H9 (cell line): ENCODE measurements at regions not wholly inside any gene's neighbourhood (a gene's known extent, or its start where the extent isn't known, plus 50 kb on each side); places are given as distances from the start of the nearest gene placed in this dataset.

ENCODE experiments used
- DNase-seq: peaks from one replicate; pipeline ENCODE4 v3.0.0-alpha.2; 2017
- H2AFZ ChIP-seq: one replicate; pipeline ENCODE4 v1.6.1; 2013; ENCODE audit warnings: mild to moderate bottlenecking, low read length, control low read depth, moderate library complexity
- H2AK5ac ChIP-seq: 2 replicates; pipeline ENCODE4 v1.6.1; 2013; ENCODE audit warnings: low read length, control low read depth, mixed read lengths; ENCODE audit not compliant: insufficient read length
- H2BK120ac ChIP-seq: one replicate; pipeline ENCODE4 v1.6.1; 2013; ENCODE audit warnings: low read depth, mild to moderate bottlenecking, low read length, control low read depth, inconsistent platforms; ENCODE audit not compliant: poor library complexity, severe bottlenecking
- H2BK12ac ChIP-seq: 2 replicates; pipeline ENCODE4 v1.6.1; 2013; ENCODE audit warnings: low read length, control low read depth, mixed read lengths, low read depth; ENCODE audit not compliant: insufficient read length
- H2BK15ac ChIP-seq: 2 replicates; pipeline ENCODE4 v1.6.1; 2013; ENCODE audit warnings: low read depth, low read length, control low read depth
- H2BK20ac ChIP-seq: one replicate; pipeline ENCODE4 v1.6.1; 2013; ENCODE audit warnings: low read depth, mild to moderate bottlenecking, low read length, control low read depth, inconsistent platforms; ENCODE audit not compliant: poor library complexity, severe bottlenecking
- H2BK5ac ChIP-seq: 2 replicates; pipeline ENCODE4 v1.6.1; 2013; ENCODE audit warnings: low read length, control low read depth, mixed read lengths; ENCODE audit not compliant: insufficient read length
- H3K14ac ChIP-seq: 2 replicates; pipeline ENCODE4 v1.6.1; 2013; ENCODE audit warnings: low read length, control low read depth; ENCODE audit not compliant: insufficient read depth
- H3K18ac ChIP-seq: 2 replicates; pipeline ENCODE4 v1.6.1; 2013; ENCODE audit warnings: low read depth, mild to moderate bottlenecking, mixed read lengths, low read length, control low read depth; ENCODE audit not compliant: insufficient read length
- H3K23ac ChIP-seq: 2 replicates; pipeline ENCODE4 v1.6.1; 2013; ENCODE audit warnings: low read length, control low read depth, mixed read lengths, low read depth; ENCODE audit not compliant: insufficient read length
- H3K23me2 ChIP-seq: 2 replicates; pipeline ENCODE4 v1.6.1; 2013; ENCODE audit warnings: low read depth, mild to moderate bottlenecking, mixed read lengths, low read length, control low read depth; ENCODE audit not compliant: insufficient read length, poor library complexity, severe bottlenecking
- H3K27ac ChIP-seq: 2 replicates; pipeline ENCODE4 v1.5.1; 2013; ENCODE audit warnings: low read length, control low read depth, mixed read lengths, low read depth; ENCODE audit not compliant: insufficient read length
- H3K27me3 ChIP-seq: 2 replicates; pipeline ENCODE4 v1.6.1; 2013; ENCODE audit warnings: low read length, control low read depth, inconsistent platforms; ENCODE audit not compliant: insufficient read depth
- H3K4ac ChIP-seq: 2 replicates; pipeline ENCODE4 v1.6.1; 2013; ENCODE audit warnings: low read depth, mild to moderate bottlenecking, control low read depth, inconsistent platforms, low read length, moderate library complexity
- H3K4me1 ChIP-seq: 2 replicates; pipeline ENCODE4 v1.6.1; 2013; ENCODE audit warnings: low read length, control low read depth, inconsistent platforms; ENCODE audit not compliant: insufficient read depth
- H3K4me2 ChIP-seq: 2 replicates; pipeline ENCODE4 v1.6.1; 2013; ENCODE audit warnings: low read length, control low read depth, mixed read lengths; ENCODE audit not compliant: insufficient read length, insufficient read depth
- H3K56ac ChIP-seq: 2 replicates; pipeline ENCODE4 v1.6.1; 2013; ENCODE audit warnings: low read depth, mild to moderate bottlenecking, mixed read lengths, low read length, control low read depth; ENCODE audit not compliant: insufficient read length
- H3K79me1 ChIP-seq: 2 replicates; pipeline ENCODE4 v1.6.1; 2013; ENCODE audit warnings: low read depth, mild to moderate bottlenecking, moderate library complexity, low read length, control low read depth, inconsistent platforms; ENCODE audit not compliant: insufficient read depth, poor library complexity, severe bottlenecking
- H3K79me2 ChIP-seq: 2 replicates; pipeline ENCODE4 v1.6.1; 2013; ENCODE audit warnings: low read length, control low read depth, inconsistent platforms; ENCODE audit not compliant: insufficient read depth
- H3K9ac ChIP-seq: 2 replicates; pipeline ENCODE4 v1.6.1; 2013; ENCODE audit warnings: low read length, control low read depth, mixed read lengths; ENCODE audit not compliant: insufficient read length; ENCODE audit errors: extremely low read depth
- H3K9me3 ChIP-seq: one replicate; pipeline ENCODE4 v1.6.1; 2013; ENCODE audit warnings: low read depth, low read length, inconsistent platforms; ENCODE audit not compliant: control insufficient read depth
- H3T11ph ChIP-seq: one replicate; pipeline ENCODE4 v1.6.1; 2013; ENCODE audit warnings: mild to moderate bottlenecking, low read length, control low read depth, inconsistent platforms
- H4K20me1 ChIP-seq: one replicate; pipeline ENCODE4 v1.6.1; 2013; ENCODE audit not compliant: control insufficient read depth, insufficient read length, insufficient read depth
- H4K5ac ChIP-seq: 2 replicates; pipeline ENCODE4 v1.6.1; 2013; ENCODE audit warnings: low read depth, mild to moderate bottlenecking, mixed read lengths, low read length, control low read depth; ENCODE audit not compliant: insufficient read length
- H4K8ac ChIP-seq: replicated peaks from 2 replicates; pipeline ENCODE4 v1.6.1; 2013; ENCODE audit warnings: low read length, control low read depth, mixed read lengths, low read depth; ENCODE audit not compliant: insufficient read length
- H4K91ac ChIP-seq: 2 replicates; pipeline ENCODE4 v1.6.1; 2013; ENCODE audit warnings: low read depth, mild to moderate bottlenecking, moderate library complexity, mixed read lengths, low read length, control low read depth; ENCODE audit not compliant: insufficient read length
- H3K27ac Mint-ChIP-seq, 3 experiments: 2 replicates in 2 of 3; 3 replicates in 1 of 3; pipeline ENCODE4 v1.8.0; 2020 to 2021; ENCODE audit warnings: mixed read lengths in 3 of 3, mild to moderate bottlenecking in 1 of 3, moderate library complexity in 1 of 3
- H3K27me3 Mint-ChIP-seq: 2 replicates; pipeline ENCODE4 v1.8.0; 2021; ENCODE audit warnings: low read depth, mild to moderate bottlenecking, moderate library complexity, mixed read lengths
- H3K36me3 Mint-ChIP-seq, 3 experiments: 2 replicates in 2 of 3; 3 replicates in 1 of 3; pipeline ENCODE4 v1.8.0; 2020 to 2021; ENCODE audit warnings: low read depth in 3 of 3, mixed read lengths in 3 of 3; ENCODE audit not compliant: insufficient read depth in 1 of 3
- H3K4me1 Mint-ChIP-seq, 2 experiments: 2 replicates each; pipeline ENCODE4 v1.8.0; 2020; ENCODE audit warnings: mixed read lengths in 2 of 2
- H3K4me3 Mint-ChIP-seq, 2 experiments: 2 replicates in 1 of 2; 3 replicates in 1 of 2; pipeline ENCODE4 v1.8.0; 2020 to 2021; ENCODE audit warnings: mild to moderate bottlenecking in 2 of 2, mixed read lengths in 2 of 2, moderate library complexity in 1 of 2
- H3K9me3 Mint-ChIP-seq, 2 experiments: 2 replicates in 1 of 2; 3 replicates in 1 of 2; pipeline ENCODE4 v1.8.0; 2020; ENCODE audit warnings: mild to moderate bottlenecking in 2 of 2, mixed read lengths in 2 of 2, moderate library complexity in 1 of 2
- TF ChIP-seq, protein P1 (sequence below): fragments of 200-600 bp; sonication (generic); conservative IDR thresholded peaks from 3 replicates; pipeline ENCODE4 v1.8.0; 2021; ENCODE audit warnings: antibody characterized with exemption, mild to moderate bottlenecking

- H4K5ac ChIP-seq: no peak overlapping the region
- no peak overlapping the region for H2BK20ac ChIP-seq
- no peak overlapping the region for H4K8ac ChIP-seq
- H4K91ac ChIP-seq: no peak overlapping the region
- H3K27ac ChIP-seq: no peak overlapping the region
- H2BK5ac ChIP-seq: no peak overlapping the region
- no peaks in the 10 kb centered on the region for H3K4me1 ChIP-seq
- no peak overlapping the region for H3T11ph ChIP-seq
- H3K14ac ChIP-seq: no peak overlapping the region
- H3K56ac ChIP-seq: no peak overlapping the region
- H2BK120ac ChIP-seq: no peak overlapping the region
- Mint-ChIP-seq H3K9me3 (no peaks in the 10 kb centered on the region), H3K36me3 (no peaks in the 10 kb centered on the region), H3K27ac (no peak overlapping the region), H3K4me1 (peaks cover 0 to 2% of the 10 kb centered on the region in 2 experiments; a peak in 1 of 4 replicates), H3K4me3 (no peak overlapping the region), H3K27me3 (no peaks in the 10 kb centered on the region)
- H3K9me3 ChIP-seq: no peaks in the 10 kb centered on the region
- H3K9ac ChIP-seq: no peak overlapping the region
- no peak overlapping the region for H2BK12ac ChIP-seq
- no peak overlapping the region for H2AK5ac ChIP-seq
- TF ChIP-seq, protein P1, sequence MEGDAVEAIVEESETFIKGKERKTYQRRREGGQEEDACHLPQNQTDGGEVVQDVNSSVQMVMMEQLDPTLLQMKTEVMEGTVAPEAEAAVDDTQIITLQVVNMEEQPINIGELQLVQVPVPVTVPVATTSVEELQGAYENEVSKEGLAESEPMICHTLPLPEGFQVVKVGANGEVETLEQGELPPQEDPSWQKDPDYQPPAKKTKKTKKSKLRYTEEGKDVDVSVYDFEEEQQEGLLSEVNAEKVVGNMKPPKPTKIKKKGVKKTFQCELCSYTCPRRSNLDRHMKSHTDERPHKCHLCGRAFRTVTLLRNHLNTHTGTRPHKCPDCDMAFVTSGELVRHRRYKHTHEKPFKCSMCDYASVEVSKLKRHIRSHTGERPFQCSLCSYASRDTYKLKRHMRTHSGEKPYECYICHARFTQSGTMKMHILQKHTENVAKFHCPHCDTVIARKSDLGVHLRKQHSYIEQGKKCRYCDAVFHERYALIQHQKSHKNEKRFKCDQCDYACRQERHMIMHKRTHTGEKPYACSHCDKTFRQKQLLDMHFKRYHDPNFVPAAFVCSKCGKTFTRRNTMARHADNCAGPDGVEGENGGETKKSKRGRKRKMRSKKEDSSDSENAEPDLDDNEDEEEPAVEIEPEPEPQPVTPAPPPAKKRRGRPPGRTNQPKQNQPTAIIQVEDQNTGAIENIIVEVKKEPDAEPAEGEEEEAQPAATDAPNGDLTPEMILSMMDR: no peak
- no peak overlapping the region for H3K4me2 ChIP-seq
- no peak for DNase-seq
- no peak overlapping the region for H2AFZ ChIP-seq
- no peak overlapping the region for H3K4ac ChIP-seq
- no peaks in the 10 kb centered on the region for H3K79me2 ChIP-seq
- no peaks in the 10 kb centered on the region for H4K20me1 ChIP-seq
- no peak overlapping the region for H3K18ac ChIP-seq
- no peak overlapping the region for H3K23ac ChIP-seq
- no peaks in the 10 kb centered on the region for H3K27me3 ChIP-seq
- H2BK15ac ChIP-seq: no peak overlapping the region
- H3K23me2 ChIP-seq: no peaks in the 10 kb centered on the region
- no peaks in the 10 kb centered on the region for H3K79me1 ChIP-seq
Measured at GRCh38 chr4:43496188-43496587, 603.7 kb downstream of the GRXCR1 start.
